ENCODE measurements at regions not wholly inside any gene's neighbourhood (a gene's known extent, or its start where the extent isn't known, plus 50 kb on each side); places are given as distances from the start of the nearest gene placed in this dataset.

DNA sequence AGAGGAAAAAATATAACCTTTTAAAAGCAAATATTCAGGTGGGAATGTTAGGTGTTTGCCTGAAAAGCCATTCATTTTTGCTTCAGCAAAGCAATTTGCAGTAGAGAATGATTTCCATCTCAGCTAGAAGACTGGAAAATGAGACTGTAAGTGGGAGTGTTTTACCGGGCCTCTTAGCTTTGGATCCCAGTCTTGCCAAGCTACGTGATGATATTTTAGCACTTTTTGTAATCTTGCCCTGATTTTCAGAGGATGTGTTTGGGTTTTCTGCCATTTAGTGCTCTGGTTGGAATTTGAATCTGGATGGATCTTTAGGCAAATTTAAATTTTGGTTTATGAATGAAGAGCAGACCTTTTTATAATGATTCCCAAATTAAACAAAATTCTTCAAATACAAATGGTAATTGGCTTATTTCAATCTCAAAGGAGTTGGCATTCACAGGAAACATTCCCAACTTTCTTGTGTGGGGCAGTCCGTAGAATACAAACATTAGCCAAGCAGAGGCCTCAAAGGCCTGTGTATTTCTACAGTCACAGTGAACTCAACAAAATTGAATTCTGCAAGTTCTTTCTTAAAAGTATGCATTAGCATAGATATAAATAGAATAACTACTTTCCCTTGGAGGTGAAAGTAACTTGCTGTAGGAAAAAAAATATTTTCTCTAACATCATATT lies 646.4 kb downstream of the CDY2B start:
- DNase-seq = no peak

DNA sequence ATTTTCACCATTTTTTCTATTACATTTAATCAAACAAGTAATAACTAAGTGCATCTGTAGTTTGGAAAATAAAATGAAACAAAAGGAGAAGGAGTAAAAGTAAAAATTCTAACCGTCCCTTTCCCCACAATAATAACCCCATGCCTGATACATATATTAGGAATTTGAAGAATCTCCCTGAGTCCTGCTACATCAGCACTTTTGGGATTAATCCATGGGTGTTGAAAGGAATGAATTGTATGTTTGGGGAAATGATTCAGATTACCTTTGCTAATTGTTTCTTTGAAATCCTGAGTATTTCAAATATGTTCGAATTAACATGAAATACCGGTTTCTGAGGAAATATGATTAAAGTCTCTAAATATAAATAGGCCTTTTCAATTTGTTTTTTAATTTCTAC lies 648.0 kb downstream of the CDY2B start:
- DNase-seq = no peak

DNA sequence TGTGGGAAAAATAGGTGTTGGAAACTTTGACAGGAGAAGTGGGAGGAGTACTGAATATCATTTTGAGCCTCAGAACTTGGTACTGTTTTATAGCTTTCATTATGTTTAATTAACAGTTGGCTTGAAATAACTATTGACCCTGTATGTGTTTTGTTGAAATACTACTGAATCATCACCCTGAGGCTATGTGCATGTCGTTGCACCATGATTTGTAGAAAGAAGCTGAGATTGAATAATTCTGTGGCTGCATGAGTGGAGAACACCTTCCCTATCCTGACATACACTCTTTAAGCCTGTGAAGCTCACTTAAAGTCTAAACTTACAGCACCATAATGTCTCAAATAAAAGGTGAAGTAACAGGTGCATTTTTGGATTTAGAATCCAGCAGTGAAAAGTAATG lies 656.5 kb downstream of the CDY2B start:
- DNase-seq = no peak

DNA sequence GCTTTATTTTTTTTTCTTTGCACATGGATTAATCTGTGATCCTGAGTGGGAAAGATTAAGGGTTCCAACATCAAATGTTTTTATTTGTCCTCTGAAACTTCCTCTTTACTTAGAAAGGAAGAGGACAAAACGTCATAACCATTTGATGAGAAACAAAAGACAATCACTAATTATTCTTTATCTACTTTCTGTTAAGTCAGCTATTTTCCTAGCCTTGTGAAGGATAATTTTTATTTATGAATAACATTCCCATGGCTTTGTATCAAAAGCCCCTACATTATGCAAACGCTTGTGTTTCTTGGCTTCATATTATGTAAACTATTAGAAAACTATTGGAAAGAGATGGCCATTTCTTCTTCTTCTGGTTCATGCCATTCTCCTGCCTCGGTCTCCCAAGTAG lies 677.6 kb downstream of the CDY2B start:
- no peak for DNase-seq

DNA sequence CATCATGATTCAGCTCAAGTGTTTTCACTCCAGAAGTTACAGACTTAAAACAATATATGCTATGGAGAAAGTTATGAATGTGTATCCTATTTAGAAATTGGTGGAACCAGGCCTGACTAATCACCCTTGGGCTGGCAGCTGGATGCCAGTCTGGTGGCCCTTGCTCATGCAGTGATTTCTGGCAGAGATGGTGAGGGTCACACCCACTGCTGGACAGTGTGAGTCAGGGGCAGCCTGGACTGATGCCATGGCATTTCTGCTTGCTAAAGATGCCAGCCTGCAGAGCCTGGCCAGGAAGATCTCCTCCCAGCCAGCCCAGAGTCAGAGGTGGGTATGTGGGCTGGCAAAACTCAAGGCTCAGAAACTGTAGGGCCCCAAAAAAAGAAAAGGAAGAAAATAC lies 695.7 kb downstream of the CDY2B start:
- DNase-seq = no peak

DNA sequence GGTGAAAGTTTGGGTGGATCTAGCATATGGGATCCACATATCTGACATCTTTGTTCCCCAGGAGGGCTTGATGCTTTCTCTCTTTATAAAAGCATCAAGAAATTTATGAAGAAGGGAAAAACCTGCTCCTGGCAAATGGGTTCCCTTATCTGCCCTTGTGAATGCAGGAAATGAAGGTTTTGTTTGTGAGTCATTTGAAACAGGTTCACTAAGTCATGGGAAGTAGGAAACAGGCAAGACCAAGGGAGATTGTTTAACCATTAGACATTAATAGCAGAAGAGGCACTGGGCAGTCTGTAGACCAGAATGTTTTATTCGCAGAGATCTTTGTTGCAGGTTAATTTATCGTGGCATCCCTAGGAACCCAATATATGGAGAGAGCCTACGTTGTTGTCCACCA lies 713.1 kb downstream of the CDY2B start:
- no peak for DNase-seq

DNA sequence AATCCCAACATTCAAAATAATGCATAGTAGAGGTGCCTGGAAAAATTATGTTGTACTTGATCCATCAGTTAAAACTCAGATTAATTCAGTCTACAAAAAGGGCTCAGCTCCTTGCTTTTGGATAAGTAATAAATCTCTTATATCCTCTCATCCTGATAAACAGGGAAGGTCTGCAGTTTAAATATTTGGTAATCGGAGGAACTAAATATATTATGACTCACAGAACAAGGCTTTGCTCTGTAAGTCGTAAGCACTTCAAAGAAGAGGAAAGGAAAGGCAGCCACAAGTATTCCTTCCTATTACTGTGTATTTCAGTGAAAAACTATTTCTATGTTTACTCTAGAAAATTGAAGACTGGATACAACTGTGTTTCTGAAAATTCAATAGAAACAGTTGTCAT lies 757.9 kb downstream of the CDY2B start:
- no peak for DNase-seq

DNA sequence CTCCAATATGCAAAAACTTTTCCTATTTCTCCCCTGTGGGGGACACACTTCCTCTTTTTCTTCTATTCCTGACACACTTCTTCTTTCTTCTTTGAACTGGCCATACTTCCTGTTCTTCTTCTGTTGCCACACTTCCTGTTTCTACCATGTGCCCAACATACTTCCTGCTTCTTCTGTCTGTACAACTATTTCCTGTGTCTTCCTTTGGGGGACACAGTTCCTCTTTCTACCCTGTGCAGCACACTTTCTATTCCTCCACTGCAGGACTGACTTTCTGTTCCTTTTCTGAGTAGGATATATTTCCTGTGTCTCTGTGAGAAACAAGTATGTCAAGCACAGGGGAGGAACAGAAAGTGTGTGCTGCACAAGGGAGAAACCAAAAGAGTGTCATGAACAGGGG lies 794.7 kb downstream of the CDY2B start:
- no peak for DNase-seq

DNA sequence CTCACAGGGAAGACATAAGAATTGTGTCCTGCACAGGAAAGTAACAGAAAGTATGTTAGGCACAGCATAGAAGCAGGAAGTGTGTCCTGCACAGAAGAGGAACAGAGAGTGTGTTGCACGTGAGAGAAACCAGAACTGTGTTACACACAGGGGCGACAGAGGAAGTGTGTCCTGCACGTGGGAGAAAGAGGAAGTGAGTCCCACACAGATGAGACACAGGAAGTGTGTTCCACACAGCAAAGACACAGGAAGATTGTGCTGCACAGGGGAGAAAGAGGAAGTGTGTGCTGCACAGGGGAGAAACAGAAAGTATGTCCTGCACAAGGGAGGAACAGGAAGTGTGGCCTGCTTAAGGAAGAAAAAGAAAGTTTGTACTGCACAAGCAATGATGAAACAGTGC lies 800.1 kb downstream of the CDY2B start:
- no peak for DNase-seq

DNA sequence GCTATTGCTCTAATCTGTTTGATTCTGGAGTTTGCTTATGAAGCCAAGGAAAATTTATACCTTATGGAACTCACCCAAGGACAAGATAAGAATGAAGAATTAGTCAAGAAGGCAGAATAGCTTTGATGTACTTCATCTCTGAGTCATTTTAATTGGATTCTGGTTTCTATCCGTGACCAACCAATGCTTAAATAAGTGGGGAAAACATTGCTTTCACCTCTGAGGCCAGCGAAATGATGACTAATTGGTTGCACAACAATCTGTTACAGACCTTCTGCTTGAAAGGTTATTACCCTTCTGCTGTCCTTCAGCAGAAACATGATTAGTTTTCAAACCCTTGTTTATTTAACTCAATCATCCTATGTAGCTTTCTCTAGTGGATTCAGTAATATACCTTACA lies 812.7 kb downstream of the CDY2B start:
- DNase-seq = no peak

DNA sequence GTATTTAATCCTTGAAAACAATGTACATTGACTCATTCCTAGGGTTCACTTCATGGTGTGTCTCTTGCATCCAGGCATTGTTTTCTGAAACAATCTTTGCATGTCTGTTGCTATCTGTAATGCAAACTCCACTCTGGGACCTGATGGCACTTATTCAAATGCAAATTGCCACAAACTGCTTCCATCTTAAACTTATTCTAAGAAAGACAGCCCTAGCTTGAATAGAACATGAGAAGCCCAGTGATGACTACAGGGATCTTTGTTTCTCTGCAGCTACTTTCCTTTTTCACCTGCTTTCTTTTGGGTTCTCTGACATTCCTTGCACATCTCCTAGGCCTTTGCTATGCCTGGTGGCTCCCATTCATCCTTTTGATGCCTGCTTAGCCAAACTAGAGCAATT lies 827.0 kb downstream of the CDY2B start:
- no peak for DNase-seq

DNA sequence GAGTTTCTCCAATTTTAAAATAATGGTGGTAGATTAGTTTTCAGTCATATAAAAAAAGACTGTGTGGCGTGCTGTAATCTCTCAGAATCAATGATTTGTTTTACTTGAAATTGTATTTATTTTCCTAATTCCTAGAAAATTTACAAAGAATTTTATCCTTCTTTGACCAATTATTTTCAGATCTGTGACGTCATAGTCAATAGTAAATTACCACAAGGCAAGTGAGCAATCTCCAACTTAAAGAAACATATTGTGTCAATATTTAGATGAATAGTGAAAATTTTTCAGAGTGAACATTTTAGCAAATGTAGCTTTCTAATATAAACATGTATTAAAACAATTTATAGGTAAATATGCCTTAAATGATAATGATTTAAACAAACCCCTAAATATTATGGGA lies 829.6 kb downstream of the CDY2B start:
- no peak for DNase-seq

DNA sequence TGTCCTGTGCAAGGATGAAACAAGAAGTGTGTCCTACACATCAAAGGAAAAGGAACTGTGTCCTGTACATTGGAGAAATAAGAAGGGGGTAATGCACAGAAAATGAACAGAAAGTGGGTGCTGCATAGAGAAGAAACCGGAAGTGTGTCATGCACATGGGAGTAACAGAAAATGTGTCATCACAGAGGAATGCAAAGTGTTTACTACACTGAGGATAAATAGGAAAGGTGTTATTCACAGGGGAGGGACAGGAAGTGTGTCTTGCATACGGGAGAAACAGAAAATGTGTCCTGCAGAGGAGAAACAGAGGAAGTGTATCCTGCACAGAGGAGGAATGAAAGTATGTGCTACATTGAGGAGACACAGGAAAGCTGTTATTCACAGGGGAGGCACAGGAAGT lies 834.9 kb downstream of the CDY2B start:
- no peak for DNase-seq

DNA sequence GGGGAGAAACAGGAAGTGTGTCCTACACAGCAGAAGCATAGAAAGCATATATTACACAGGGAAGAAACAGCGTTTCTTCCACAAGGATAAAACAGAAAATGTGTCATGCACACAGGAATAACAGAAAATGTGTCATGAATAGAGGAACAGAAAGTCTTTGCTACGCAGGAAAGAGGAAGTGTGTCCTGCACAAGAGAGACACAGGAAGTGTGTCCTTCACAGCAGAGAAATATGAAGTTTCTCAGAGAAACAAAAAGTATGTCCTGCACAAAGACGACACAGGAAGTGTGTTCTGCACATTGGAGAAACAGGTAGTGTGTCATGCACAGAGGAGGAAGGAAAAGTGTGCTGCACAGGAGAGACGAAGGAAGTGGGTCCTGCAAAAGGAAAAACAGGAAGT lies 835.3 kb downstream of the CDY2B start:
- DNase-seq = no peak

DNA sequence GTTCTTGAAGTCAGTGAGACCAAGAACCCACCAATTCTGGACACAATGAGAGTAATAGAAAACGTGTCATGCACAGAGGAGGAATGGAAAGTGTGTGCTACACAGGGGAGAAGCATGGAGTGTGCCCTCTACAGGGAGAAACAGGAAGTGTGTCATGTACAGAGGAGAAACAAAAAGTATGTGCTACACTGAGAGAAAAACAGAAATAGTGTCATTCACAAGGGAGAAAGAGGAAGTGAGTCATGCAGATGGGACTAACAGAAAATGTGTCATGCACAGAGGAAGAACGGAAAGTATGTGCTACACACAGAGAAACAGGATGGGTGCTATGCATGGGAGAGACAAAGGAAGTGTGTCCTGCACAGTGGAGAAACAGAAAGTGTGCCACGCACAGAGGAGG lies 835.7 kb downstream of the CDY2B start:
- DNase-seq = no peak

DNA sequence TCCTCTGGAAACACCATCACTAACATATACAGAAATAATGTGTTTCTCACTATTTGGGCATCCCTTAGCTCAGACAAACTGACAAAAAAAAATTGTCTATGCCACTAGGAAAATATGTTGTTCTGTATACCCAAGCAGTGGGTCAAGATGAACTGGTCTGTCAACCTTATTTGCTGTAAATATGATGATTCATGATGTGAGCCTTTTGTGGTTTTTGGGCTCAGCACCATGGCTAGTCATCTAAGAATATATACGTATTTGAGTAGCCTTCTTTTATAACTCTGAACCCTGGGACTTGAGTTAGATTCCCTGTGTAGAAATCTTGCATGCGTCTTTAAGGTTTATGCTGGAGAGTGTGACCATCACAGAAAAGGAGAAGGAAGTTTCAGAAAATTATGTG lies 841.6 kb downstream of the CDY2B start:
- DNase-seq = no peak

DNA sequence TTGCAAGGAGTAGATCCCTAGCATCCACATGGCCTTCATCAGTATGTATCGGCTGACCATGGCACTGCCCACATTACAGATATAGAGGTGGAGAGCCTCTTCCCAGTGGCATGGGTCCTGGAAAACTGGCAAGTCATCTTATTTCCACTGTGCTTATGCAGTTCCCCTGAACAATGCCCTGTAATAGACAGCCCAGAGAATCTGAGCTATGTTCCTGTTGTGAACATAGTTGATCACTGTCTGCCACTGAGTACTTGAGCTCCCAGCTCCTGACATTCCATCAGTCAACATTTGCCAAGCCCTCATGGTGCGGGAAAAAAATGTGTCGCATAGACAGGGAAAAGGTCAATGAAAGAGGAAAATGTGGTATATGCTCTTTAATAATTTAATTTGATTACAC lies 861.9 kb downstream of the CDY2B start:
- DNase-seq = no peak

DNA sequence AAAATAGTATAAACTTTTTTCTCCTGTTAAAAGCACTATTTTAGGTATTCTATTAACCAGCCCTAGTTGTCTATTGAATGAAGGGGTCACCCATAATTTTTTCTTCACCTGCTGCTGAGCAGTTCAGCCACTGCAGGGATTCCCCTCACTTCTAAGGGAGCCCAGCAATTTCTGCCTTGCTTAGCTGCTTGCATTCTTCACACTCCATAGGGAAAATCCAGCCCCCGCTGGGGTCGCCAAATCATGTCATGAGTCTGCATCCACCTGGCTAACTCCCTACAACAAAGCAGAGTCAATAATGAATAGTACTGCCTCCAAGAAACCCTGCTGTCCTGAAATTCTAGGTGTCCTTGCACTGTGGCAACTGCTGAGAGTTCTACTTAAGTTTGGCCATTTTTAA lies 886.5 kb downstream of the CDY2B start:
- no peak for DNase-seq

DNA sequence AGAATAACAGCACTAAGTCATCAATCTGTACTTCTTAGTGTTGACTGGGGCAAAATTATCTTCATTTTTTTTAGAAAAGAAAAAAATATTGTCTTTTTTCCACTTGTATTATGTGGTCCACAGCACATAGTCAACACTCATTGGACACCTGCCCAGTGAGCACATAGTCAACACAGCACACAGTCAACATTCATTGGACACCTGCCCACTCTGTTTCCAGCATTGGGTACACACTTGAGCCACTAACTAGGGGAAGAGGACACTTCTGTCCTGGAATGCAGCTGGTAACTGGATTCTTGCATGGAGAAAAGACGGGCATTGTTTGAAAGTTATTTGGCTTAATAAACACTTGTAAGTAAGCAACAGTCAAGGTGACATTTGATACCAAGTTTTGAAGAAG lies 898.2 kb downstream of the CDY2B start:
- DNase-seq = no peak

DNA sequence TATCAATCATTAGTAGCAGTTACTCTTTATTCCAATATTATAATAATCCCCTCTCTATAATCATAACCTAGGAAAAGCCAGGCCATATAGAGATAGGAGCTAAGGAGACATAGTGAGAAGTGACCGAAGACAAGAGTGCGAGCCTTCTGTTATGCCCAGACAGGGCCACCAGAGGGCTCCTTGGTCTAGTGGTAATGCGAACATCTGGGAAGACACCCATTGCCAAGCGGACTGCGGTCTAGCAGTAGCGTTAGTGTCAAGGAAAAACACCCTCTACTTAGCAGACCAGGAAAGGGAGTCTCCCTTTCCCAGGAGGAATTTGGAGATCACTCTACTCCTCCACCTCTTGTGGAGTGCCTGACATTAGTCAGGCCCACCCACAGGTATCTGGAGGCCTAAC lies 920.9 kb downstream of the CDY2B start:
- no peak for DNase-seq

DNA sequence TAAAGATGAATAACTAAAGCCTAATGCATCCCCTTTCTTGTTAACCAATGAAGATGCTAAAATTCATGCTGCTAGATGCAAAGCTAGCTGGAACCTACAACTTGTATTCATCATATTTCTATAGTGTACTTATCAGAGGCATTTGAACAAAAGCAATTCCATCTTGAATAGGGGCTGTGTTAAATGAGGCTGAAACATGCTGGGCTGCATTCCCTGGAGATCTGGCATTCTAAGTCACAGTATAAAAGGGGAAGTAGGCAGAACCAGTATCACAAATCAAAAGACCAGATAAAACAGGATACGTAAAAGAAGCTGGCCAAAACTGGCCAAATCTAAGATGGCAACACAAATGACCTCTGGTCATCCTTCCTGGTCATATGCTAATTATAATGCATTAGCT lies 932.8 kb downstream of the CDY2B start:
- no peak for DNase-seq

Data from stimulated activated CD4-positive, alpha-beta T cell treated with anti-CD3 and anti-CD28 coated beads, Interleukin-2, amount 100 ng/mL, for 24 hours (primary cell).